ENCODE measurements at regions not wholly inside any gene's neighbourhood (a gene's known extent, or its start where the extent isn't known, plus 50 kb on each side); places are given as distances from the start of the nearest gene placed in this dataset.

DNA sequence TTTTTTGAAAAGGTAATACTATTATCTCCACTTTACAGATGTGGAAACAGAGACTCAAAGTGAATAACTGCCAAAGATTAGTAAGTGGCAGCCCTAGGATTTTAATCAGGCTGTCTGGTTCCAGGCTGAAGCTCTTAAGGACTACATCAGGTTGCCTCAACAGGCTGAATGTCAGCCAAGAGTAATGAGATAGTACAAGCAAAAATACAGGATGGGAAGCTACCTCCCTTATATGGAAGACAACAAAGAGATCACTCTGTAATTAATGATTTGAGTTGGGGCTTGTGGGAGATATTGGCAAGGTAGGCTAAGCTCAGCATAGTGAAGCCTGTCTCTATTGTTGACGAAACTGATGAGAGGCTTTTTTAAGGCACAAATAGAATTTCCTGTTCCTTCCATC, 323.1 kb downstream of the KCNJ3 start:
- TF ChIP-seq, protein P1, sequence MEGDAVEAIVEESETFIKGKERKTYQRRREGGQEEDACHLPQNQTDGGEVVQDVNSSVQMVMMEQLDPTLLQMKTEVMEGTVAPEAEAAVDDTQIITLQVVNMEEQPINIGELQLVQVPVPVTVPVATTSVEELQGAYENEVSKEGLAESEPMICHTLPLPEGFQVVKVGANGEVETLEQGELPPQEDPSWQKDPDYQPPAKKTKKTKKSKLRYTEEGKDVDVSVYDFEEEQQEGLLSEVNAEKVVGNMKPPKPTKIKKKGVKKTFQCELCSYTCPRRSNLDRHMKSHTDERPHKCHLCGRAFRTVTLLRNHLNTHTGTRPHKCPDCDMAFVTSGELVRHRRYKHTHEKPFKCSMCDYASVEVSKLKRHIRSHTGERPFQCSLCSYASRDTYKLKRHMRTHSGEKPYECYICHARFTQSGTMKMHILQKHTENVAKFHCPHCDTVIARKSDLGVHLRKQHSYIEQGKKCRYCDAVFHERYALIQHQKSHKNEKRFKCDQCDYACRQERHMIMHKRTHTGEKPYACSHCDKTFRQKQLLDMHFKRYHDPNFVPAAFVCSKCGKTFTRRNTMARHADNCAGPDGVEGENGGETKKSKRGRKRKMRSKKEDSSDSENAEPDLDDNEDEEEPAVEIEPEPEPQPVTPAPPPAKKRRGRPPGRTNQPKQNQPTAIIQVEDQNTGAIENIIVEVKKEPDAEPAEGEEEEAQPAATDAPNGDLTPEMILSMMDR (IDR thresholded peaks at IDR 0.05) = no peak
- no peak for TF ChIP-seq POLR2A (IDR thresholded peaks at IDR 0.05)

All from ovary (tissue), 3 donors.